G401 (cell line): ENCODE measurements at regions not wholly inside any gene's neighbourhood (a gene's known extent, or its start where the extent isn't known, plus 50 kb on each side); places are given as distances from the start of the nearest gene placed in this dataset.
"Not testable (repeated sequence)": the region's sequence is repeated elsewhere in the genome, so short reads cannot be mapped to it uniquely, and the experiment has no call there.

Experiments used
- DNase-seq: peaks from one replicate; pipeline ENCODE4 v3.0.0-alpha.2; 2015; ENCODE audit warnings: low spot score
- in situ Hi-C: cut with HindIII; loops from 2 replicates; pipeline ENCODE4 v1.10.0; 2016; ENCODE audit warnings: low sequenced_read_pairs, mixed read lengths

DNA sequence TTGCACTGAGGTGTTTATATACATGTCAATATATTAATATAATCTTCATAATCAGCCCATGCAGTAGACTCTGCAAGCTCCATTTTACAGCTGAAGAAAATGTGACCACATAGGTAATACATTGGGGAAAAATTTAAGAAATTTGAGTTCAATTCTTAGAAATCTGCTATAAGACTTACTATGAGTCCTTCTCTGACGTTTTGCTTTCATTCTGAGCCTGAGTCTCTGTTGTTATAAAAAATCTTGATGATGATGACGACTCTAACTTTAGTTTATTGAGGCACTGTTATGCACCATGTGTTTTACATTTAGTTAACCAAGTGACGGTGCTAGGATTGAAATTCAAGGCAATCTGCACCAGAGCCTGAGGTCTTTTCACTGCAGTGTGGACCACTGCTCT, 370.3 kb upstream of the PPP1R2C start:
- no peak for DNase-seq
- in situ Hi-C loops = no loop called here

DNA sequence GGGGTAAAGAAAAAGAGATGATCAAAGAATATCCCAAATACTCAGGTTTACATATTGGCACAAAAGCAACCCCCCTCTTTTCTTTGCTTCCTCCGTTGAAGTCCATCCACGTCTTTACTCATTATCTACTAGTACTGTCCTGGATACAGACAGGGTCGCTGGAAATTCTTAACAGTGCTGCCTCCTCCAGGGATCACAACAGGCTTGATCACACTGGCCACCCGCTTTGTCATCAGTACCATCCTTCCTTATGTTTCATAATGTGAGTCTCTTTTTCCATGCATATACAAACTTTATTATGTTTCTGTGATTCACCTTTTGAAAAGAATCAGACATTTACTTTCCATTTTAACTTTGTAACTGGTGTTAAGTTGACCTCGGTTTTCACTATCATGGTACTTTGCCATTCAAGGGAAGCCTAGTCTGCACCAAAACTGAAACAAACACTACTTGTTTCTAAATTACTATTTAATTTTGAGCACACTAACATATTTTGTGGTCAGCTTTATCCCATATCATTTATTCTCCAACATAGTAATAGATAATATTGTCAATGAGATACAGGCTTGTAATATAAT, 387.5 kb upstream of the PPP1R2C start:
- in situ Hi-C loops = no loop called here
- DNase-seq = no peak

DNA sequence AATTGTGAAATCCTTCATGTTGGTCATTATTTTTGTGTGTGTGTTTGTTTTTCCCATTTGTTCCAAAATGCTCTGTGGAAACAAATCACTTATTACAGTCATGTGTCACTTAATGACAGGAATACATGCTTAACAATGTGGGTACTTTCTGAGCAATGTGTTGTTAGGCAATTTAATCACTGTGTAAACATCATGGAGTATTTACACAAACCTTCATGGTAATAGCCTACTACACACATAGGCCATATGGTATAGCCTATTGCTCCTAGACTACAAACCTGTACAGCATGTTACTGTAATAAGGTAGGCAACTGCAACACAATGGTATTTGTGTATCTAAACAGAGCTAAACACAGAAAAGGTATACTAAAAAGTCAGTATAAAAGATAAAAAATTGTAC, 388.9 kb upstream of the PPP1R2C start:
- in situ Hi-C loops = no loop called here
- no peak for DNase-seq

DNA sequence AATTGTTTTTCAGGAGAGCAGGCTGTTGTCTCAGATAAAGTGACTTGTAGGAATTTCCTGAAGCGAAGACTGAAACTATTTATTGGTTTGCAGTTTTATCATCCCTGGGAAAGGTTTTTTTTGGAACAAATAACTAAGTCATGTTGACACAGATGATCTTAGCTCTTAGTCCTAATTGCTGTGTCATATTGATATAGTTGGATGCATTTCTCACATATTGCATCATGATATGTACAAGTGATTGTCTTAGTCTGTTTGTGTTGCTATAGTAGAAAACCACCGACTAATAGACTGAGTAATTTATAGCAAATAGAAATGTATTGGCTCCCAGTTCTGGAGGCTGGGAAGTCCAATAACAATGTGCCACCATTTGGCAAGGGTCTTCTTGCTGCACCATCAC, 397.5 kb upstream of the PPP1R2C start:
- in situ Hi-C loops = no loop called here
- DNase-seq = no peak

DNA sequence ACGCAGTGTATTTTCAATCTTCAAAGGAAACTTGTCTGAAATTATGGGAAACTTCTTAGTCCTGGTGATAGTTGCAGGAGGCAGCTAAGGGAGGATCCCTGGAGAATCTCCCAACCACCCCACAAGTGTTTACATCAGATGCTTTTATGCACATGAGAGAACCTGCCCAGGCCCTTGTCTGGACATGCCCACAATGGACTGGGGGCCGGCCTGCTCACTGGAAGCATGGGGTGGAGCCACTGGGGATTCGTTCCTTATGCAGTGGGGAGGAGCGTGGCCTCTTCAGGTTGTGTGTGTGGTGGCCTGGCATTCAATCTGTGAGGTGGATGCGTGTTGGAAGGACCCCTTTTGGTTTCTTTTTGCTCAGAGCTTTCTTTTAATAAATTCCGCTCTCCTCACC, 398.7 kb upstream of the PPP1R2C start:
- no peak for DNase-seq
- in situ Hi-C loops = no loop called here

DNA sequence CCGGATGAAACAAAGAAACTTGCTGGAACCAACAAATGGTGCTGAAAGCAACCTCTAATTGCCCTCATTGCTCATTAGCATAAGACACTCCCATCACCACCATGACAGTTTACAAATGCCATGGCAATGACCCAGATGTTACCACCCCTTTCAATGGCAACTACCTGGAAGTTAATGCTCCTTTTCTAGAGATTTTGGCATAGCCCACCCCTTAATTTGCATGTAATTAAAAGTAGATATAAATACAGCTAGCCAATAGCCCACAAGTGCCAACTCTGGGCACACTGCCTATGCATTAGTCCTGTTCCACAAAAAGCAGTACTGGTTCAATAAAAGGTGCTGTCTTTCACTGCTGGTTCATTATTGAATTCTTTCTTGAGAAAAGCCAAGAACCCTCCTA, 410.3 kb upstream of the PPP1R2C start:
- in situ Hi-C loops = no loop called here
- DNase-seq = no peak

DNA sequence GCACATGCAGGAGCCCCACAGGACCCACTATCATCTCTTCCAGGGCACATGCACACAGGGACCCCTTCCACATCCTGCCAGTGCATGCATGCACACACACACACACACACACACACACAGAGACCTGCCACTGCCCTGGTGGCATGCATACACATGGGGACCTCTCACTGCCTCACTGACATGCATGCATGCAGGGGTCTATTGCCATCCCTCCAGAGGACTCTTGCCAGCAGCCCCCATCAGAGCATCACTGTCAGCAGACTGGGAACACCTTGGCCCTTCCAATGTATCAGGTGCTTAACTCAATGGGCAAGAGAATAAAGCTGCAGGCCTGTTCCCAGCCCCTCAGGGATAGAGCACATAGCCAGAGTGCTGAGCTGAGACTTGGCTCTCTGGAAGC, 433.6 kb upstream of the PPP1R2C start:
- DNase-seq = no peak
- in situ Hi-C loops = no loop called here

DNA sequence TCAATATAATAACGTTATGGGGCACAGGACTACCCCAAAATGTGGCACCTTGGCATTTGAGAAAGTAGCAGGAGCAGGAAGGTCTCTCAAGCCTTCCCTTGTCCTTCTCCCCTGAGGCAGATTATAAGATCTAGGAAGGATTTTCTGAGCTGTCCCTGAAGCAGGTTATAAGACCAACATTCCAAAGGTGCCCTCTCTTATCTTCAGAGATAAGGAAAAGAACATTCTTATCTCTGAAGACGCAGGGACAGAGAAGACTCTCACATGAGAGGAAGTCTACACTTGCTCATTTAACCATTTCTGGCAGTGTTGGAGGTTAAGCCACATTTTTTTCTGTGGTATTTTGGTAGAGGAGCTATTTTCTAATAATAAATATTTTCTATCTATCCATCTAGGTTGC, 437.9 kb upstream of the MAOA start:
- in situ Hi-C loops = no loop called here
- no peak for DNase-seq

DNA sequence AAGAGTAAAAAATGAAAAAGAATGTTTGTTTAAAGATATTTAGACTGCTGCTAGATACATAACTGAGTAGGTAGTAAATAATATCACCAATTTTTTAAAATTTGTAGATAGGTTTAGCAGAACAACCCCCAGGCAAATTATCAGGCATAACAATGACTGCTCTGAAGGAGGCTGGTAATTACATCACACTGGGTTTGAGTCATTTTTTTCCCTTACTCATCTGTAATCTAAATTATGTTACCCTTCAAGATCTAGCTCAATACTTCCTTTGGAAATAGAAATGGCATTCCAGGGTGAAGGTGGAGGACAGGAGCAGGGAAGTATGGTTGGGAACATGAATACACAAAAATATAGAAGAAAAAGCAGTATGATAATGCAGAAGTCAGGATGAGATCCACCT, 431.6 kb upstream of the MAOA start:
- in situ Hi-C loops = no loop called here
- no peak for DNase-seq

DNA sequence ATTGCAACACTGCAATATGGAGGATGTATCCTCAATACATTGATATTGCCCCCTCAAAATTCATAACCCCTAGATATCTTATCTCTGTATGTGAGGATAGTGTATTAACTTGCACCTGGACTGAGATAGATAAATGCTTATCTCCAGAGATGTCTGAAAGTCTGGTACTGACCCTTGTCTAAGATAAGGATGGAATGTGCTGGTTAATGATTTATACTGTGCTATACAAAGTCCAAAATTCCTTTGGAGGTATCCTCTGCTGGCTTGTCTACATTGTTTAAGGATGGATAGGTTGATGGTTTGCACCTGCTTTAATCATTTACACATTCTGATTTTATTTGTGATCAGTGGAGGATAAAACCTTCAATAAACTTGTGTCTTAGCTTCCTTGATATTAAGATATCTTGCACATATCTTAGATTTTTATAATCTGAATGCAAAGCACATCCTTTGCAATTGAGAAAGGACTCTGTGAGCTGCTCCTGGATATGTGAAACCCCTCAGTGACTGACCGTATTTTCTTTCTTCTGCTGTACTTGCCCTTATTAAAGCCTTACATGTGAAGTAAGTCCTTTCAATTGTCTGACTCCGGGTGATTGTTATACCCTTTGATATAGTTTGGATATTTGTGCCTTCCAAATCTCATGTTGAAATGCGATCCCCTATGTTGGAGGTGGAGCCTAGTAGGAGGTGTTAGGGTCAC, 430.3 kb upstream of the MAOA start:
- DNase-seq = no peak
- in situ Hi-C loops = no loop called here

DNA sequence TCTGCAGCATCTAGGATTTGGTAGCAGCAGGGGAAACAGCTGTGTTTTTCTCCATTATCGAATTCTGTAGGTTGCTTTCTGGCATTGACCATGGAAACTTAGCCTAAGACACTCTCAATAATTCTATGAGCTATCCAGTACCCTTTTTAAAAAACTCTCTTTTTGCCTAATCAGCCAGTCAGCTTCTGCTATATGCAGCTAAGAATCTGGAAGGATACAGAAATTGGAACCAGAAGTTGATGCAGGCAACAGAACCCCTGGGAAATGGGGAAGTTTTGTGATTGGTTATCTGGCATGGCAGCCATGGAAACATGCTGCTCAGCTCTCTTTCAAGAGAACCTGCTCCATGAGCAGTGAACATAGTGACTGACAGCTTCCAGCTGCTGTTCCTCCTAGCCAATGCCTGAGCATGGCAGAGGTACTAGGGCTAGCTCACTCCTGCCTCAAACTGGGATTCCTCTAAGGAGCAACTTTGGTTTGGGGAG, 417.6 kb upstream of the MAOA start:
- DNase-seq = no peak
- in situ Hi-C loops = no loop called here

DNA sequence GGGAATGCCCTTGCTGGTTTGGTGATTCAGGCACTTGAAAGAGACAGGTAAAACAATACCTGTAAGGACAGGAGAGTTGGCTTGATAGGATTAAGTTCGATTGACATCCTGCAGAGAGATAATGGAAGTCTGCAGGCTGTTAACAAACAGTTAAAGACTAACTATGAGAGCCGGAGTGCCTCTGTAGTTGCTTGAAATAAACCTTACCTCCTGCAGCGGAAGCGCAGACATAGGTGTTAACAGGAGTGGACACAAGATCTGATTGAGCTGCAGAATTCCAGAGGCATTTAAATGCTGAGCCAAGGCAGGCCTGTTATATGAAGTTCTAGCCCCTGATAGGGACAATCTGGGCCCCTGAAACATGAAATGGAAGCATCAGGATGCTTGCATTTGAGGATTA, 416.7 kb upstream of the MAOA start:
- DNase-seq = no peak
- in situ Hi-C loops = no loop called here

DNA sequence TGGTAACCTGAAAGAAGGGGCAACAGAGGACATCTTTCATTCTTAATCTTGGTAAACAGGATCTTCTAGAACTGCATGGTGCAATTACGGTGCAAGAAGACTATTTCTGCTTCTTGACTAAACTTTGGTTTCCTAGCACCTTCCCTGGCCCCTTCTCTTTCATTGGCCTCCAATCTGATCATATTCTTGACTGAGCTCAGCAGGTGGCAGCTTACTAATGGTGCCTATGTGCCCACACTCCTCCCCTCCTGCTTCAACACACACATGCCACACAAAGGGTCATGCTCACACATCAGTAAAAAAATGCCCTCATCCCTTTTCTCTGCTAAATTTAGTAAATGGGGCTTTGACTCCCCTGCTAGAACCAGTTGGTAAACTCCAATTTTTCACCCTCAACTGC, 400.5 kb upstream of the MAOA start:
- in situ Hi-C loops = no loop called here

DNA sequence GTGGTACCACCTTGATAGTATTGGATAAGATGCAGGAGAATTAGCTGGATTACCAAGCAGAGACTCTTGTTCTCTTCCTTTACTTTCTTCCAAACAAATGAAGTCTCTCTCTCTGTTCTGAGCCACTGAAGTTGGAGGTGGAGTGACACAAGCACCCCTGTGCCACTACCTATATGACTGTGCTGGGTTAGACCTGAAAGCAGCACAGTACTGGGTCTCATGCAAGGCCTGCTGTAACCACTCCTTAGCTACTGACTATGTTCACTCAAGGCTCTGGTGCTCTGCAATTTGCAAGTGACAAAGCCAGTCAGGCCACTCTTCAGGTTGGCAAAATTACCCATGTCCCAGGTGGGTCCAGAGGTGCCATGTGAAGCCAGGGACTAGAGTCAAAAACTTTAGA, 389.6 kb upstream of the MAOA start:
- in situ Hi-C loops = no loop called here
- no peak for DNase-seq

More for the DNA sequence above, 400.5 kb upstream of the MAOA start:
- no peak for DNase-seq

DNA sequence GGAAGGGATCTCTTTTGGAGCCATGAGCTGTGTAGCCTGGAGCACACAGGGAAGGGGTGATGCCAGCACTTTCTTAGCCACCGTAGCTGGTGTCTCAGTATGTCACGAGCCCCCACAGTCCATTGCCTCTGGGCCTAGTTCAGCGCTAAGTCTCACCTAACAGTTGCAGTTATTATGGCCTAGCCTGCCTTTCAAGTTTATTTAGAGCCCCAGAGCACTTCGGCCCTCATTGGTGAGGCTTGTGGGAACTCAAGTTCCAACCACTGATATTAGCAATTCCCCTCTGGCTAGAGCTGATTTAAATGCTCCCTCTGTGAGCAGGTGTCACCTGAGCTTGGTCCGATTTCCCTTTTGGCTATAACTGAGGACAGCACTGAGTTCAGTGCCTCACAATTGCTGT, 388.4 kb upstream of the MAOA start:
- in situ Hi-C loops = no loop called here
- DNase-seq = no peak

DNA sequence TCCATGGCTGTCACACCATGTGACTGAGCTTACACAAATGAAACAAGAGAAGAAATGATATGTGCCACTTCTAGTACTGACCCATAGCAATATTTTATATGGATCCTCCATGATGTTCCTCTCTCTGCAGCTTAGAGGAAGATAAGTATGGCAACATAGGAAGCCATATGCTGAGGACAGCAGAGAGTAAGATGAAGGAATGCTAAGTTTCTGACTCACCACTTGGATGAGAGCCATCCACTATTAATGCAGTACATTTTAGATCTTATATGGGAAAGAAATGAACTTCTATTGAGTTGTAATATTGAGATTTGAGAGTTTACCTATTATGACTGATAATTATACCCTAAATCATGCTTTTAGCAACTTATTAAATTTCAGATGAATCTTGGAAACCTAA, 386.9 kb upstream of the MAOA start:
- in situ Hi-C loops = no loop called here
- DNase-seq = no peak

DNA sequence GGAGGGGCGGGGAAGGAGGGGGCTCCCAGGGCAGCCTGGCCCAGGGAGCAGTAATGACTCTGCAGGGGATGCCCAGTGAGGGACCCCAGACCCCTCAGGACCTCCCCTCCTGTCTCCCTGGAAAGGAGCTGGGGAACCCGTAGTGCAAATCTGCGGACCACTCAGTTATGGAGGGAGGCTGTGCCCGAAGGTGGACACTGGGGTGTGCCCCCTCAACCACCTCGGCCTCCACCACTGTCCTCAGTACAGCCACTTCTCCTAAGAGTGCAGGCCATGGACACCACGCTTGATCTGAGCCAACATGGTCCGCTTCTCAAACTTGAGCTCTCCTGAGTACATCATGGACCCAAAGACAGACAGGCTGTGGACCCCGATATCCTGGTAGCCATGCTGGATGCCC, 378.2 kb upstream of the MAOA start:
- DNase-seq = no peak
- in situ Hi-C loops = no loop called here

DNA sequence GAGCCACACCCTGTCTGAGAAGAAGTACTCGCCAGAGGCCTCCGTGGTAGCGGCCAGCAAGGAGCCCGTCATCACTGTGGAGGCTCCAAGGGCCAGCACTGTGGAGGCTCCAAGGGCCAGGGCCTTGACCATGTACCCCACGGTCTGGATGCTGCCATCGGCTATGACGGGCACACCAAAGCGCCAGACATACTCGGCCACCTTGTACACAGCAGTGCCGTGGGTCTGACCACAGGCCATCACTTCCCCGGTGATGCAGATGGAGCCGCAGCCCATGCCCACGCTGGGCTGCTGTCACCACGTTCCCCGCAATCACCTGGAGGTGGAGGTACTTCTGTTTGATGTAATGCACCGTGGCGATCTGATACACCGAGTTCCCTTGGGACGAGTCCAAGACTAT, 377.7 kb upstream of the MAOA start:
- DNase-seq = no peak
- in situ Hi-C loops = no loop called here

DNA sequence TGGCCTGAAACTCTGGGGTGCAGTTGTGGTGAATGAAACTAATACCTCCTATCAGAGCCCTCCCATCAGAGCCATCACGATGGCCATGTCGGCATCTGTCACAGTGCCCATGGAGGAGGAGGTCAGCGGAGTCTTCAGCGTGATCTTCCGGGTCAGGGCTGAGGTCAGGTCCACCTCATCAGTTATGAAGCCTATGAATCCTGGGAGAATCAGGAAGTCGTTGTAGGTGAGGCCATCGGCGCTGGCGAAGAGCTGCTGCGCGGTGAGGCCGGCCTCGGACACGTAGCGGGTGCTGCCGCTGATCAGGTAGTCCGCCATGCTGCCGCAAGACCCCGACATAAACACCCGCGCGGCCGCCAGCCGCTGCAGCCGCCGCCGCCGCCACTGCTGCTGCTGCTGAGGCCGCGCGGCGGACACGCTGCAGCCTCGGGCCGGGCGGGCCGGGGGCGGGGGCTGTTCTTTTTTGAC, 376.7 kb upstream of the MAOA start:
- no peak for DNase-seq
- in situ Hi-C loops = no loop called here

DNA sequence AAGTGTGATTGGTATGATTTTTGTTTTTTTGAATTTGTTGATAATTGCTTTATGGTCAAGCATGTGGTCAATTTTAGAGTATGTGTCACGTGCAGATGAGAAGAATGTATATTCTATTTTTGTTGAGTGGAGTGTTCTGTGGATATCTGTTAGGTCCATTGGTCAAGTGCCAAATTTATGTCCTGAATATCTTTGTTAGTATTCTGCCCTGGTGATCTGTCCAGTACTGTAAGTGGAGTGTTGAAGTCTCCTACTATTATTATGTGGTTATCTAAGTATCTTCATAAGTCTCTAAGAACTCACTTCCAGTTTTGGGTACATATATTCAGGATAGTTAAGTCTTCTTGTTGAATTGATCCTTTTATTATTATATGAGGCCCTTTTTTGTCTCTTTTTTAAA, 372.9 kb upstream of the MAOA start:
- no peak for DNase-seq

DNA sequence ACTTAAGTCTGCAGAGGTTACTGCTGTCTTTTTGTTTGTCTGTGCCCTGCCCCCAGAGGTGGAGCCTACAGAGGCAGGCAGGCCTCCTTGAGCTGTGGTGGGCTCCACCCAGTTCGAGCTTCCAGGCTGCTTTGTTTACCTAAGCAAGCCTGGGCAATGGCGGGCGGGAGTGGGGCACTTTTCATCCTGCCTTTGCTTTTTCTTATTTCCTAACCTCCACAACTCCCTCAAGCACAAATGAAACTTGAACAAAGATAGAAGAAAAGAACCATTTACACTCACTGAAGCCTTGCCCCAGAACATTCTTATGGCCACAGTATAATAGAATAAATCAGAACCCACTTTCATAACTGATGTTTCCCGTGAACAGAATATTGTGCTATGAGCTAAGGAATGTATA, 344.5 kb upstream of the MAOA start:
- DNase-seq, in situ Hi-C loops: not testable (repeated sequence)

More for the DNA sequence above, 372.9 kb upstream of the MAOA start:
- in situ Hi-C loops = no loop called here
